ENCODE measurements at regions not wholly inside any gene's neighbourhood (a gene's known extent, or its start where the extent isn't known, plus 50 kb on each side); places are given as distances from the start of the nearest gene placed in this dataset.

DNA sequence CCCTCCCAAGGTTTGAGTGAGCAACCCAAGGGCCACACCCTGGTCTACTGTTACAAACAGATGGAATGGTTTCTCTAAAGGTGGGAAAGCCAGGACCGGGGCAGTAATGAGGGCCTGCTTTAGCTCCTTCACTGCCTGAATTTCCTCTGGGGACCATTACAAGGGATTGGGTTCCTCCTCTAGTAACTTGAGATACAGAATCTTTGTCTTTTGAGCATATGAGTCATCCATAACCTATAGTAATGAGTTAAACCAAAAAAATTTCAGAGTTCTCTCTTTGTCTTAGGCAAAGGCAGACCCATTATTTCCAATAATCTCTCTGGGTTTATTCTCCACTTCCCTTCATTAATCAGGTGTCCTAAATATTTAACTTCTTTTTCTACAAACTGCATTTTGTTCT is 618.8 kb downstream of the HINT1 start:
- TF ChIP-seq SIX5 (IDR thresholded peaks at IDR 0.05; ENCODE audit: low read depth, low read length, severe bottlenecking) (no peak), POLR2AphosphoS5 (IDR thresholded peaks at IDR 0.05; ENCODE audit: low read length) (no peak), BHLHE40 (IDR thresholded peaks at IDR 0.05; ENCODE audit: borderline replicate concordance in 1 of 2, low read depth in 2 of 2, low read length in 1 of 2) (no peak)
